GM18867 (cell line): ENCODE measurements at regions not wholly inside any gene's neighbourhood (a gene's known extent, or its start where the extent isn't known, plus 50 kb on each side); places are given as distances from the start of the nearest gene placed in this dataset.

Experiments
- ATAC-seq: cut with Tn5 transposase; IDR thresholded peaks from one replicate; pipeline ENCODE4 v1.9.1; 2021; ENCODE audit warnings: mild to moderate bottlenecking, moderate library complexity; ENCODE audit not compliant: unreplicated experiment

- no peak for ATAC-seq
Observed at GRCh38 chr3:10695595-10696285, 120.3 kb upstream of the SLC6A11 start.

- ATAC-seq = no peak
Observed at GRCh38 chr3:10697918-10698317, 118.1 kb upstream of the SLC6A11 start.

GRCh38 chr3:10700821-10701220 is 115.2 kb upstream of the SLC6A11 start:
- no peak for ATAC-seq

- no peak for ATAC-seq
Observed at GRCh38 chr3:10702961-10703740, 112.9 kb upstream of the SLC6A11 start.

GRCh38 chr3:10703875-10704274 is 112.2 kb upstream of the SLC6A11 start:
- ATAC-seq = no peak

- ATAC-seq = no peak
Observed at GRCh38 chr3:10706156-10706739, 109.8 kb upstream of the SLC6A11 start.

- ATAC-seq = no peak
Observed at GRCh38 chr3:10706740-10707399, 109.2 kb upstream of the SLC6A11 start.

- no peak for ATAC-seq
Observed at GRCh38 chr3:10707400-10708215, 108.4 kb upstream of the SLC6A11 start.

GRCh38 chr3:10708216-10708893 is 107.7 kb upstream of the SLC6A11 start:
- ATAC-seq = no peak

- no peak for ATAC-seq
Observed at GRCh38 chr3:10709110-10709781, 106.8 kb upstream of the SLC6A11 start.

- no peak for ATAC-seq
Observed at GRCh38 chr3:10712121-10712520, 103.9 kb upstream of the SLC6A11 start.

- no peak for ATAC-seq
Observed at GRCh38 chr3:10713656-10714055, 102.4 kb upstream of the SLC6A11 start.

- ATAC-seq = no peak
Observed at GRCh38 chr3:10715886-10716285, 100.1 kb upstream of the SLC6A11 start.

- ATAC-seq = no peak
Observed at GRCh38 chr3:10716964-10717363, 99.1 kb upstream of the SLC6A11 start.

GRCh38 chr3:10717756-10718155 is 98.3 kb upstream of the SLC6A11 start:
- ATAC-seq = no peak

- ATAC-seq = no peak
Observed at GRCh38 chr3:10721101-10721500, 94.9 kb upstream of the SLC6A11 start.

- ATAC-seq = no peak
Observed at GRCh38 chr3:10722911-10723310, 93.1 kb upstream of the SLC6A11 start.

GRCh38 chr3:10723991-10724390 is 92.0 kb upstream of the SLC6A11 start:
- no peak for ATAC-seq

- no peak for ATAC-seq
Observed at GRCh38 chr3:10725067-10725466, 91.0 kb upstream of the SLC6A11 start.

- ATAC-seq = no peak
Observed at GRCh38 chr3:10725846-10726245, 90.2 kb upstream of the SLC6A11 start.
